H1 (cell line): ENCODE measurements at regions not wholly inside any gene's neighbourhood (a gene's known extent, or its start where the extent isn't known, plus 50 kb on each side); places are given as distances from the start of the nearest gene placed in this dataset.

Source experiments
- CTCF ChIA-PET: fragments of 300-600 bp; sonication (Branson Sonifier 250); formaldehyde crosslinking; loops from one replicate; lab custom pipeline; 2021; ENCODE audit not compliant: partially characterized antibody; lab: Charles Lee
- POLR2A ChIA-PET: fragments of 300-600 bp; sonication (Branson Sonifier 250); formaldehyde crosslinking; loops from one replicate; lab custom pipeline; 2021; ENCODE audit warnings: inconsistent platforms; ENCODE audit not compliant: partially characterized antibody; lab: Charles Lee
- DNase-seq, 2 experiments: peaks; one replicate each; pipeline versions ENCODE4 v3.0.0 to v3.0.0-alpha.2; 2010 to 2022; ENCODE audit warnings: low spot score in 2 of 2, low read depth in 1 of 2, mixed read lengths in 1 of 2
- FAIRE-seq: peaks from 2 replicates; lab custom pipeline; 2011; peaks lifted over from hg19 to GRCh38; lab: Jason Lieb, UNC
- H2AFZ ChIP-seq: 2 replicates; pipeline ENCODE4 v1.8.1; 2012; ENCODE audit warnings: low read length, inconsistent platforms
- H2AK5ac ChIP-seq: 2 replicates; pipeline ENCODE4 v1.6.1; 2013; ENCODE audit warnings: low read depth, low read length
- H2BK120ac ChIP-seq: replicated peaks from 2 replicates; pipeline ENCODE3; 2013; ENCODE audit warnings: low read depth, low read length, inconsistent platforms
- H2BK12ac ChIP-seq: 2 replicates; pipeline ENCODE4 v1.6.1; 2013; ENCODE audit warnings: low read depth, low read length
- H2BK15ac ChIP-seq: 2 replicates; pipeline ENCODE4 v1.6.1; 2013; ENCODE audit warnings: low read length
- H2BK20ac ChIP-seq: 2 replicates; pipeline ENCODE4 v1.6.1; 2013; ENCODE audit warnings: low read length
- H2BK5ac ChIP-seq: 2 replicates; pipeline ENCODE4 v1.6.1; 2013; ENCODE audit warnings: low read depth, low read length
- H3K14ac ChIP-seq: 2 replicates; pipeline ENCODE4 v1.6.1; 2013; ENCODE audit warnings: inconsistent platforms; ENCODE audit not compliant: insufficient read length
- H3K18ac ChIP-seq: 2 replicates; pipeline ENCODE4 v1.6.1; 2013; ENCODE audit warnings: low read length; ENCODE audit errors: extremely low read depth
- H3K23ac ChIP-seq: 2 replicates; pipeline ENCODE4 v1.6.1; 2013; ENCODE audit warnings: inconsistent platforms; ENCODE audit not compliant: insufficient read length
- H3K23me2 ChIP-seq: 2 replicates; pipeline ENCODE4 v1.6.1; 2013; ENCODE audit warnings: low read depth, low read length
- H3K27ac ChIP-seq: 2 replicates; pipeline ENCODE4 v1.6.1; 2011; ENCODE audit warnings: low read depth, low read length, inconsistent platforms
- H3K27me3 ChIP-seq, 4 experiments: replicated peaks in 1 of 4; 1 replicate in 1 of 4; 2 replicates in 3 of 4; pipeline versions ENCODE4 v1.6.1 to v1.8.1; 2011 to 2013; ENCODE audit warnings: low read length in 3 of 4, mild to moderate bottlenecking in 3 of 4, inconsistent platforms in 2 of 4, mixed read lengths in 2 of 4, moderate library complexity in 1 of 4; ENCODE audit not compliant: control insufficient read depth in 3 of 4, insufficient read depth in 3 of 4; ENCODE audit errors: extremely low read depth in 1 of 4
- H3K36me3 ChIP-seq, 4 experiments: 2 replicates each; pipeline versions ENCODE4 v1.6.1 to v1.8.1; 2011 to 2013; ENCODE audit warnings: mild to moderate bottlenecking in 4 of 4, low read length in 3 of 4, moderate library complexity in 2 of 4, control low read depth in 1 of 4, inconsistent platforms in 1 of 4; ENCODE audit not compliant: insufficient read depth in 4 of 4, control insufficient read depth in 2 of 4
- H3K4ac ChIP-seq: replicated peaks from 2 replicates; pipeline ENCODE3; 2013; ENCODE audit warnings: low read length, low read depth, mixed read lengths, inconsistent platforms; ENCODE audit not compliant: insufficient read length
- H3K4me1 ChIP-seq, 4 experiments: replicated peaks in 1 of 4; 1 replicate in 1 of 4; 2 replicates in 3 of 4; pipeline versions ENCODE4 v1.6.1 to v1.8.1; 2011 to 2013; ENCODE audit warnings: low read length in 3 of 4, inconsistent platforms in 2 of 4, mixed read lengths in 1 of 4; ENCODE audit not compliant: insufficient read depth in 4 of 4, control insufficient read depth in 3 of 4
- H3K4me2 ChIP-seq, 2 experiments: 2 replicates each; pipeline versions ENCODE4 v1.6.1 to v1.8.1; 2011 to 2013; ENCODE audit warnings: low read depth in 2 of 2, low read length in 2 of 2, control low read depth in 1 of 2, inconsistent platforms in 1 of 2, mild to moderate bottlenecking in 1 of 2; ENCODE audit not compliant: insufficient read depth in 1 of 2
- H3K4me3 ChIP-seq, 4 experiments: fragments of 200-600, 300-600 bp in 1 of 4; sonication (generic), shearing (Covaris generic), sonication (Bioruptor Twin) in 1 of 4; 2 replicates each; pipeline versions ENCODE4 v1.5.1 to v1.8.1; 2011 to 2016; ENCODE audit warnings: low read length in 4 of 4, low read depth in 3 of 4, control low read depth in 2 of 4, inconsistent platforms in 2 of 4, mild to moderate bottlenecking in 2 of 4, mixed read lengths in 1 of 4, moderate library complexity in 1 of 4; ENCODE audit not compliant: insufficient read depth in 2 of 4; ENCODE audit errors: extremely low read depth in 1 of 4
- H3K56ac ChIP-seq: replicated peaks from 2 replicates; pipeline ENCODE3; 2013; ENCODE audit warnings: low read depth, mild to moderate bottlenecking, mixed read lengths, low read length, inconsistent platforms; ENCODE audit not compliant: insufficient read length
- H3K79me1 ChIP-seq: 2 replicates; pipeline ENCODE4 v1.6.1; 2013; ENCODE audit warnings: low read depth, low read length, control low read depth
- H3K79me2 ChIP-seq, 2 experiments: 2 replicates each; pipeline versions ENCODE4 v1.6.1 to v1.8.1; 2012 to 2013; ENCODE audit warnings: low read length in 2 of 2, mild to moderate bottlenecking in 2 of 2, inconsistent platforms in 1 of 2; ENCODE audit not compliant: insufficient read depth in 2 of 2, control insufficient read depth in 1 of 2
- H3K9ac ChIP-seq, 4 experiments: replicated peaks in 1 of 4; 1 replicate in 1 of 4; 2 replicates in 3 of 4; pipeline versions ENCODE4 v1.6.1 to v1.8.1; 2011 to 2013; ENCODE audit warnings: low read depth in 3 of 4, low read length in 3 of 4, control low read depth in 2 of 4, mild to moderate bottlenecking in 2 of 4, moderate library complexity in 2 of 4, inconsistent platforms in 1 of 4; ENCODE audit errors: extremely low read depth in 1 of 4
- H3K9me3 ChIP-seq, 2 experiments: 2 replicates each; pipeline versions ENCODE4 v1.6.1 to v1.8.1; 2012 to 2013; ENCODE audit warnings: mild to moderate bottlenecking in 2 of 2, moderate library complexity in 2 of 2, control low read depth in 1 of 2, inconsistent platforms in 1 of 2, low read depth in 1 of 2, low read length in 1 of 2, mixed read lengths in 1 of 2; ENCODE audit not compliant: insufficient read depth in 2 of 2
- H4K20me1 ChIP-seq, 2 experiments: replicated peaks in 1 of 2; 2 replicates each; pipeline versions ENCODE3 to v1.8.1; 2011 to 2013; ENCODE audit warnings: inconsistent platforms in 2 of 2, low read length in 2 of 2, mild to moderate bottlenecking in 1 of 2; ENCODE audit not compliant: insufficient read depth in 2 of 2, control insufficient read depth in 1 of 2
- H4K5ac ChIP-seq: 2 replicates; pipeline ENCODE4 v1.6.1; 2013; ENCODE audit warnings: low read length, low read depth, mixed read lengths, inconsistent platforms; ENCODE audit not compliant: insufficient read length
- H4K8ac ChIP-seq: 2 replicates; pipeline ENCODE4 v1.8.0; 2013; ENCODE audit warnings: mild to moderate bottlenecking, moderate library complexity, low read length, inconsistent platforms; ENCODE audit not compliant: insufficient read depth; ENCODE audit errors: extremely low read depth
- H4K91ac ChIP-seq: replicated peaks from 2 replicates; pipeline ENCODE3; 2013; ENCODE audit warnings: low read length, mixed read lengths, inconsistent platforms; ENCODE audit not compliant: insufficient read length
- PHF8 ChIP-seq: fragments of 200-600 bp; sonication (generic); conservative IDR thresholded peaks from 2 replicates; pipeline ENCODE4 v1.7.1; 2012; ENCODE audit warnings: low read depth, mild to moderate bottlenecking, inconsistent platforms, low read length, moderate library complexity
- RAD21 ChIP-seq, 2 experiments: IDR thresholded peaks in 1 of 2; conservative IDR thresholded peaks in 1 of 2; 2 replicates each; pipeline ENCODE4 v1.6.1; 2011; ENCODE audit warnings: low read depth in 2 of 2, low read length in 2 of 2, improper control_type of control experiment in 1 of 2, inconsistent platforms in 1 of 2, mild to moderate bottlenecking in 1 of 2, moderate library complexity in 1 of 2
- SP2 ChIP-seq: IDR thresholded peaks from 2 replicates; pipeline ENCODE4 v1.6.1; 2012; ENCODE audit warnings: mild to moderate bottlenecking, low read length, inconsistent platforms
- WGBS, 2 experiments: shearing (Covaris generic) in 1 of 2; methylation state at CpG; one replicate each; pipeline versions ENCODE4 v1.1.6 to v1.1.7; 2013 to 2015; ENCODE audit warnings: low lambda C conversion rate in 2 of 2, mixed read lengths in 2 of 2, inconsistent platforms in 1 of 2, low coverage in 1 of 2, missing lambda C conversion rate in 1 of 2; ENCODE audit not compliant: insufficient replicate concordance in 2 of 2, insufficient coverage in 1 of 2, insufficient read length in 1 of 2; ENCODE audit errors: extremely low coverage in 1 of 2, missing lambda C conversion rate in 1 of 2; 5-methylcytosine and 5-hydroxymethylcytosine counted together
- TF ChIP-seq, protein P1 (sequence below), 3 experiments: IDR thresholded peaks; 1 replicate in 2 of 3; 2 replicates in 1 of 3; pipeline versions ENCODE4 v1.5.1 to v1.6.1; 2011; ENCODE audit warnings: low read length in 3 of 3, mild to moderate bottlenecking in 3 of 3, inconsistent platforms in 2 of 3, low read depth in 1 of 3, moderate library complexity in 1 of 3; ENCODE audit not compliant: insufficient read depth in 1 of 3; ENCODE audit errors: control extremely low read depth in 1 of 3

DNA sequence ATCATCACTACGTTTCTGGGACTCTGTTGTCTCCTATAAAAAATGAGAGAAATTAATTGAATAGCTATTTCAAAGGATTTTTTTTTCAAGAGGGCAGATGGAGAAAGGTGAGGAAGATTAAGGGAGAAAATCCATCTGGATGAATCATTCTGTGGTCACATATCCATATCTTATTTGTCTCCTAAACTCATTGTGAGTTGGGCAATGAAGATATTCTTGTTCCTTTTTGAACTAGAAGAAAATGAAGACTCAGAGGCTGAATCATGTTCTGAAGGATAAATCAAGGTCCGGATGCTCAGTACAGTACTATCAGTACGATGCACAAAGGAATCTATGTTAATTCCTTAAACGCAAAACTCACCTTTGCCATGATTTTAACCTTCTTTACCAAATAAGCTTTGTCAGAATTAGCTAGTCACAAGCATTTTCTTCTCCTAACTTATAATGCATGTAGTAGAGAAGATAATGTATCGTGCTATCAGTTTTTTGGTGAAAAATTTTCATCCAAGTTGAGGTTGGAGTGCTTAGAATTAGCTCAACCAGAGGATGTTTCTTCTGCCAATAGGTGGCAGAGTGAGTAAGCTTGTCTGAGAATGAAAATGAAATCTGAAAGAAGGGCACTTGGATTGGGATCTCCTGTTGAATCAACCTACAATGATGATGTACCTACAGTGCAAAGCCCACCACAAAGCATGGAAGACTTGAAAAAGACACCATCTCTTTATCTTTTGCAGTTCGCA, 446.9 kb downstream of the KIF20B start:
- Histone ChIP-seq H2BK12ac (no peak overlapping the region), H2BK20ac (no peak overlapping the region), H2AFZ (no peak overlapping the region), H3K4ac (no peak overlapping the region), H3K4me2 (no peak overlapping the region), H2BK15ac (no peak overlapping the region), H3K79me1 (no peaks in the 10 kb centered on the region), H3K27ac (no peak overlapping the region), H3K4me1 (no peaks in the 10 kb centered on the region), H3K18ac (no peak overlapping the region), H4K5ac (no peak overlapping the region), H4K8ac (no peak overlapping the region), H2AK5ac (no peak overlapping the region), H4K91ac (no peak overlapping the region), H3K4me3 (no peak overlapping the region), H3K36me3 (no peaks in the 10 kb centered on the region), H4K20me1 (no peaks in the 10 kb centered on the region), H3K79me2 (no peaks in the 10 kb centered on the region), H3K23ac (no peak overlapping the region)
- ChIA-PET CTCF (interaction anchor here (0.6 to 1.8 kb wide), 35 partner anchors 8 to 1563 kb away, joined by 3 to 14 read pairs (median 3); no protein-coding TSS in a partner anchor), POLR2A (interaction anchor here (0.6 kb wide), 1 partner anchor 68 kb away, joined by 3 read pairs; no protein-coding TSS in a partner anchor)
- WGBS, 2 experiments = 75% methylated on average over 6 of the region's 6 CpGs; no CpG with 5 or more reads in 1 of the 2 experiments
- FAIRE-seq (peak; percentile 92), DNase-seq (no peak)
- TF ChIP-seq SP2 (no peak), RAD21 (IDR thresholded peaks at IDR 0.05 in 1 of 2, conservative IDR thresholded peaks at IDR 0.05 in 1 of 2; ENCODE audit: low read depth in 2 of 2, low read length in 2 of 2) (peak; percentile 79 to 82), PHF8 (no peak)
- TF ChIP-seq, protein P1, sequence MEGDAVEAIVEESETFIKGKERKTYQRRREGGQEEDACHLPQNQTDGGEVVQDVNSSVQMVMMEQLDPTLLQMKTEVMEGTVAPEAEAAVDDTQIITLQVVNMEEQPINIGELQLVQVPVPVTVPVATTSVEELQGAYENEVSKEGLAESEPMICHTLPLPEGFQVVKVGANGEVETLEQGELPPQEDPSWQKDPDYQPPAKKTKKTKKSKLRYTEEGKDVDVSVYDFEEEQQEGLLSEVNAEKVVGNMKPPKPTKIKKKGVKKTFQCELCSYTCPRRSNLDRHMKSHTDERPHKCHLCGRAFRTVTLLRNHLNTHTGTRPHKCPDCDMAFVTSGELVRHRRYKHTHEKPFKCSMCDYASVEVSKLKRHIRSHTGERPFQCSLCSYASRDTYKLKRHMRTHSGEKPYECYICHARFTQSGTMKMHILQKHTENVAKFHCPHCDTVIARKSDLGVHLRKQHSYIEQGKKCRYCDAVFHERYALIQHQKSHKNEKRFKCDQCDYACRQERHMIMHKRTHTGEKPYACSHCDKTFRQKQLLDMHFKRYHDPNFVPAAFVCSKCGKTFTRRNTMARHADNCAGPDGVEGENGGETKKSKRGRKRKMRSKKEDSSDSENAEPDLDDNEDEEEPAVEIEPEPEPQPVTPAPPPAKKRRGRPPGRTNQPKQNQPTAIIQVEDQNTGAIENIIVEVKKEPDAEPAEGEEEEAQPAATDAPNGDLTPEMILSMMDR (IDR thresholded peaks at IDR 0.05; ENCODE audit: control extremely low read depth in 1 of 3, insufficient read depth in 1 of 3, low read depth in 1 of 3, low read length in 3 of 3) = peak in 2 of 3 experiments; percentile 51 to 75; a peak in 2 of 4 replicates
- TF ChIP-seq, all 59 proteins: peak for 2
- H3K9ac ChIP-seq = no peak overlapping the region
- H3K23me2 ChIP-seq = no peaks in the 10 kb centered on the region
- H3K14ac ChIP-seq = no peak overlapping the region
- no peak overlapping the region for H3K56ac ChIP-seq
- no peaks in the 10 kb centered on the region for H3K9me3 ChIP-seq
- H3K27me3 ChIP-seq = no peaks in the 10 kb centered on the region
- H2BK120ac ChIP-seq = no peak overlapping the region
- H2BK5ac ChIP-seq = no peak overlapping the region
